Upper lobe of left lung (tissue), 4 donors: ENCODE measurements at regions not wholly inside any gene's neighbourhood (a gene's known extent, or its start where the extent isn't known, plus 50 kb on each side); places are given as distances from the start of the nearest gene placed in this dataset.

ENCODE experiments used
- POLR2A ChIP-seq, 4 donors: fragments of 450-650 bp; IDR thresholded peaks; one replicate each; pipeline ENCODE4 v1.5.1; 2016 to 2017; ENCODE audit warnings: antibody characterized with exemption in 4 of 4, mild to moderate bottlenecking in 2 of 4
- TF ChIP-seq, protein P1 (sequence below), 6 experiments: fragments of 450-650 bp in 4 of 6; fragments of 200-600 bp in 2 of 6; sonication (generic) in 2 of 6; IDR thresholded peaks; one replicate each; pipeline ENCODE4 v1.5.1; 2016 to 2019; ENCODE audit warnings: antibody characterized with exemption in 6 of 6

DNA sequence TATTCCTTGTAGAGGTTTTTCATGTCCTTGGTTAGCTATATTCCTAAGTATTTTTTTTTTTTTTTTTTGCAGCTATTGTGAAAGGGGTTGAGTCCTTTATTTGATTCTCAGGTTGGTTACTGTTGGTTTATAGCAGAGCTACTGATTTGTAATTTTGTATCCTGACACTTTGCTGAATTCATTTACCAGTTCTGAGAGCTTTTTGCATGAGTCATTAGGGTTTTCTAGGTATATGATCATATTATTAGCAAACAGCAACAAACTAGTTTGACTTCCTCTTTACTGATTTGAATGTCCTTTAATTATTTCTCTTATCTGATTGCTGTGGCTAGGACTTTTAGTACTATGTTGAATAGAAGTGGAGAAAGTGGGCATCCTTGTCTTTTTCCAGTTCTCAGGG, 737.4 kb downstream of the ZNF385D start:
- TF ChIP-seq, protein P1, sequence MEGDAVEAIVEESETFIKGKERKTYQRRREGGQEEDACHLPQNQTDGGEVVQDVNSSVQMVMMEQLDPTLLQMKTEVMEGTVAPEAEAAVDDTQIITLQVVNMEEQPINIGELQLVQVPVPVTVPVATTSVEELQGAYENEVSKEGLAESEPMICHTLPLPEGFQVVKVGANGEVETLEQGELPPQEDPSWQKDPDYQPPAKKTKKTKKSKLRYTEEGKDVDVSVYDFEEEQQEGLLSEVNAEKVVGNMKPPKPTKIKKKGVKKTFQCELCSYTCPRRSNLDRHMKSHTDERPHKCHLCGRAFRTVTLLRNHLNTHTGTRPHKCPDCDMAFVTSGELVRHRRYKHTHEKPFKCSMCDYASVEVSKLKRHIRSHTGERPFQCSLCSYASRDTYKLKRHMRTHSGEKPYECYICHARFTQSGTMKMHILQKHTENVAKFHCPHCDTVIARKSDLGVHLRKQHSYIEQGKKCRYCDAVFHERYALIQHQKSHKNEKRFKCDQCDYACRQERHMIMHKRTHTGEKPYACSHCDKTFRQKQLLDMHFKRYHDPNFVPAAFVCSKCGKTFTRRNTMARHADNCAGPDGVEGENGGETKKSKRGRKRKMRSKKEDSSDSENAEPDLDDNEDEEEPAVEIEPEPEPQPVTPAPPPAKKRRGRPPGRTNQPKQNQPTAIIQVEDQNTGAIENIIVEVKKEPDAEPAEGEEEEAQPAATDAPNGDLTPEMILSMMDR (IDR thresholded peaks at IDR 0.05), result no peak
- no peak for TF ChIP-seq POLR2A (IDR thresholded peaks at IDR 0.05)
